Left lung (tissue), 4 donors: ENCODE measurements at regions not wholly inside any gene's neighbourhood (a gene's known extent, or its start where the extent isn't known, plus 50 kb on each side); places are given as distances from the start of the nearest gene placed in this dataset.
A peak's percentile ranks its signal among the peaks of the same experiment; 100 is the strongest.

Experiments
- ATAC-seq: fragments of 200-7000 bp; cut with Tn5 transposase; one replicate; pipeline ENCODE4 v1.9.1; 2020; ENCODE audit warnings: moderate library complexity
- DNase-seq, 4 donors: peaks; one replicate each; pipeline ENCODE4 v3.0.0-alpha.2; 2013 to 2020
- H3K27ac ChIP-seq, 2 donors: fragments of 200-600 bp; sonication (generic) in 1 of 2; one replicate each; pipeline versions ENCODE4 v1.5.0 to v1.8.0; 2020 to 2021
- H3K27me3 ChIP-seq, 2 donors: fragments of 200-600 bp; sonication (generic) in 1 of 2; one replicate each; pipeline versions ENCODE4 v1.5.0 to v1.8.0; 2020 to 2021
- H3K36me3 ChIP-seq, 2 donors: fragments of 200-600 bp; sonication (generic) in 1 of 2; one replicate each; pipeline versions ENCODE4 v1.5.0 to v1.8.0; 2020 to 2021
- H3K4me1 ChIP-seq, 2 donors: fragments of 200-600 bp; one replicate each; pipeline ENCODE4 v1.8.0; 2021
- H3K4me3 ChIP-seq, 2 donors: fragments of 200-600 bp; sonication (generic) in 1 of 2; one replicate each; pipeline versions ENCODE4 v1.5.0 to v1.8.0; 2020 to 2021; ENCODE audit warnings: mild to moderate bottlenecking in 1 of 2
- H3K9me3 ChIP-seq, 2 donors: fragments of 200-600 bp; sonication (generic) in 1 of 2; one replicate each; pipeline versions ENCODE4 v1.5.0 to v1.8.0; 2020 to 2021
- CTCF ChIP-seq, 2 donors: fragments of 200-600 bp; sonication (generic) in 1 of 2; IDR thresholded peaks; one replicate each; pipeline versions ENCODE4 v1.5.0 to v1.8.0; 2021; ENCODE audit warnings: antibody characterized with exemption in 2 of 2
- intact Hi-C, 2 donors: fragments of 100-400 bp; cut with DNase I; formaldehyde crosslinking; loops; one replicate each; pipeline versions ENCODE4 v1.11.2 to v1.14.2; 2022
- donor health status: DM: no; HTN: yes; CAD: no.
- donor health status: DM: no; HTN: no; CAD: no.

- Histone ChIP-seq H3K4me1 (peaks cover 33 to 42% of the 10 kb centered on the region in 2 donors), H3K4me3 (peak overlapping the region in 1 of 2 donors; percentile 17), H3K9me3 (no peaks in the 10 kb centered on the region), H3K27me3 (no peaks in the 10 kb centered on the region), H3K36me3 (no peaks in the 10 kb centered on the region), H3K27ac (peak overlapping the region; percentile 60 to 100)
- ATAC-seq (peak; percentile 1), DNase-seq (peak in 2 of 4 donors; percentile 54 to 87)
- no peak for TF ChIP-seq CTCF (IDR thresholded peaks at IDR 0.05)
- intact Hi-C loops: no loop called here
Observed at GRCh38 chr9:129458663-129459546, 162.0 kb downstream of the C9orf50 start.

- no peaks in the 10 kb centered on the region for H3K9me3 ChIP-seq
- no peaks in the 10 kb centered on the region for H3K27me3 ChIP-seq
- no peak for TF ChIP-seq CTCF (IDR thresholded peaks at IDR 0.05)
- no peaks in the 10 kb centered on the region for H3K36me3 ChIP-seq
- ATAC-seq (peak; percentile 22), DNase-seq (peak in 2 of 4 donors; percentile 76 to 87)
- H3K4me3 ChIP-seq: no peak overlapping the region
- intact Hi-C loops: no loop called here
- H3K27ac ChIP-seq: peak overlapping the region; percentile 60 to 100
- peaks cover 33 to 42% of the 10 kb centered on the region in 2 donors for H3K4me1 ChIP-seq
Observed at GRCh38 chr9:129458155-129458661, 162.7 kb downstream of the C9orf50 start.

GRCh38 chr9:129457325-129457779 lies 163.5 kb downstream of the C9orf50 start:
- H3K36me3 ChIP-seq: no peaks in the 10 kb centered on the region
- ATAC-seq: no peak
- peak overlapping the region in 1 of 2 donors; percentile 100 for H3K27ac ChIP-seq
- no peak overlapping the region for H3K4me3 ChIP-seq
- no peak for TF ChIP-seq CTCF (IDR thresholded peaks at IDR 0.05)
- no peaks in the 10 kb centered on the region for H3K27me3 ChIP-seq
- intact Hi-C loops: no loop called here
- DNase-seq: no peak
- peaks cover 33 to 42% of the 10 kb centered on the region in 2 donors for H3K4me1 ChIP-seq
- no peaks in the 10 kb centered on the region for H3K9me3 ChIP-seq

- Histone ChIP-seq H3K4me3 (no peak overlapping the region), H3K27ac (no peak overlapping the region), H3K9me3 (no peaks in the 10 kb centered on the region), H3K36me3 (no peaks in the 10 kb centered on the region), H3K4me1 (peaks cover 30 to 38% of the 10 kb centered on the region in 2 donors), H3K27me3 (no peaks in the 10 kb centered on the region)
- no peak for TF ChIP-seq CTCF (IDR thresholded peaks at IDR 0.05)
- no peak for ATAC-seq
- DNase-seq: no peak
- intact Hi-C loops: no loop called here
Observed at GRCh38 chr9:129456549-129457324, 164.2 kb downstream of the C9orf50 start.
